ENCODE measurements at regions not wholly inside any gene's neighbourhood (a gene's known extent, or its start where the extent isn't known, plus 50 kb on each side); places are given as distances from the start of the nearest gene placed in this dataset.

GRCh38 chr7:53806119-53806518, 736.1 kb upstream of the VSTM2A start:
- Histone ChIP-seq H3K36me3 (ENCODE audit: control insufficient read depth, insufficient read depth, low read length) (no peaks in the 10 kb centered on the region; the same call in 2 of the 3 replicates), H2AFZ (ENCODE audit: low read depth, low read length) (no peak overlapping the region), H3K4me2 (ENCODE audit: insufficient read depth, low read length) (no peak overlapping the region), H4K20me1 (replicated peaks; ENCODE audit: control insufficient read depth, insufficient read depth, low read length) (0 out of 2 replicates have a peak, but pooled peaks cover 2% of the 10 kb centered on the region), H3K4me1 (replicated peaks in 1 of 2; ENCODE audit: control insufficient read depth in 2 of 2, insufficient read depth in 2 of 2, low read length in 2 of 2) (no peaks in the 10 kb centered on the region; a peak in 1 of 5 replicates), H3K4me3 (no peak overlapping the region), H3K9me3 (replicated peaks; ENCODE audit: control insufficient read depth, insufficient read depth, low read depth, low read length) (no peaks in the 10 kb centered on the region), H3K27me3 (ENCODE audit: control insufficient read depth in 2 of 2, insufficient read depth in 2 of 2, low read length in 2 of 2) (no peaks in the 10 kb centered on the region), H3K9me1 (ENCODE audit: control insufficient read depth, insufficient read depth, low read length) (no peaks in the 10 kb centered on the region), H3K27ac (ENCODE audit: extremely low read depth, low read depth, low read length) (no peak overlapping the region), H3K79me2 (ENCODE audit: control insufficient read depth, insufficient read depth, low read length) (peaks cover 76% of the 10 kb centered on the region), H3K9ac (ENCODE audit: insufficient read depth in 1 of 2, low read depth in 2 of 2, low read length in 2 of 2) (no peak overlapping the region)
- FAIRE-seq (no peak), ATAC-seq (peak; percentile 37; the same call in 2 of the 3 replicates), DNase-seq (ENCODE audit: extremely low read depth in 1 of 4, low spot score in 3 of 4) (no peak)
- CTCF ChIA-PET (ENCODE audit: low intra/inter-chr PET ratio): no interaction called here
- TF ChIP-seq ZNF280A (IDR thresholded peaks at IDR 0.05; ENCODE audit: low read depth, partially characterized antibody): no peak
- TF ChIP-seq ATF3 (IDR thresholded peaks at IDR 0.05): peak; percentile 32
- TF ChIP-seq ATF3 (CRISPR knock-in tag; conservative IDR thresholded peaks at IDR 0.05): no peak
- intact Hi-C loops (cut with micrococcal nuclease): no loop called here
- BruUV-seq (replicated peaks): no TSS peak
- POLR2A ChIA-PET: no interaction called here
- in situ Hi-C loops (cut with MboI): no loop called here
